Epithelial cell of prostate (primary cell): ENCODE measurements at regions not wholly inside any gene's neighbourhood (a gene's known extent, or its start where the extent isn't known, plus 50 kb on each side); places are given as distances from the start of the nearest gene placed in this dataset.
"Not testable (repeated sequence)": the region's sequence is repeated elsewhere in the genome, so short reads cannot be mapped to it uniquely, and the experiment has no call there.

Source experiments
- DNase-seq: peaks from one replicate; pipeline ENCODE4 v3.0.0-alpha.2; 2011; ENCODE audit warnings: low read depth, low spot score
- H3K27ac ChIP-seq: fragments of 450-650 bp; 2 replicates; pipeline ENCODE4 v1.5.1; 2017; ENCODE audit warnings: mild to moderate bottlenecking

- not testable (repeated sequence) for DNase-seq
These were observed 142.3 kb downstream of the TMEM121 start for GRCh38 chr14:105668471-105669230.

GRCh38 chr14:105669231-105669610 lies 142.8 kb downstream of the TMEM121 start:
- not testable (repeated sequence) for H3K27ac ChIP-seq, DNase-seq

More at GRCh38 chr14:105668471-105669230, 142.3 kb downstream of the TMEM121 start:
- not testable (repeated sequence) for H3K27ac ChIP-seq

- H3K27ac ChIP-seq, DNase-seq: not testable (repeated sequence)
These were observed 143.3 kb downstream of the TMEM121 start for GRCh38 chr14:105669646-105670045.

- DNase-seq, H3K27ac ChIP-seq: not testable (repeated sequence)
These were observed 146.2 kb downstream of the TMEM121 start for GRCh38 chr14:105672450-105673200.

GRCh38 chr14:105675433-105675832 lies 149.1 kb downstream of the TMEM121 start:
- not testable (repeated sequence) for DNase-seq, H3K27ac ChIP-seq

- H3K27ac ChIP-seq, DNase-seq: not testable (repeated sequence)
These were observed 149.7 kb downstream of the TMEM121 start for GRCh38 chr14:105675905-105676670.

- H3K27ac ChIP-seq, DNase-seq: not testable (repeated sequence)
These were observed 151.7 kb downstream of the TMEM121 start for GRCh38 chr14:105678057-105678456.

GRCh38 chr14:105678996-105679958 lies 152.9 kb downstream of the TMEM121 start:
- not testable (repeated sequence) for H3K27ac ChIP-seq, DNase-seq

- not testable (repeated sequence) for H3K27ac ChIP-seq, DNase-seq
These were observed 153.8 kb downstream of the TMEM121 start for GRCh38 chr14:105679959-105680735.

GRCh38 chr14:105680736-105681098 lies 154.3 kb downstream of the TMEM121 start:
- DNase-seq, H3K27ac ChIP-seq: not testable (repeated sequence)

GRCh38 chr14:105681606-105682185 lies 155.3 kb downstream of the TMEM121 start:
- not testable (repeated sequence) for DNase-seq, H3K27ac ChIP-seq

GRCh38 chr14:105682442-105682841 lies 156.1 kb downstream of the TMEM121 start:
- not testable (repeated sequence) for H3K27ac ChIP-seq, DNase-seq

GRCh38 chr14:105682956-105683570 lies 156.7 kb downstream of the TMEM121 start:
- no peak overlapping the region for H3K27ac ChIP-seq

GRCh38 chr14:105684056-105684455 lies 157.7 kb downstream of the TMEM121 start:
- not testable (repeated sequence) for H3K27ac ChIP-seq, DNase-seq

More at GRCh38 chr14:105682956-105683570, 156.7 kb downstream of the TMEM121 start:
- DNase-seq: no peak

- not testable (repeated sequence) for DNase-seq, H3K27ac ChIP-seq
These were observed 158.2 kb downstream of the TMEM121 start for GRCh38 chr14:105684597-105684996.

GRCh38 chr14:105685003-105685402 lies 158.6 kb downstream of the TMEM121 start:
- H3K27ac ChIP-seq: no peak overlapping the region
- DNase-seq: no peak

GRCh38 chr14:105685605-105686004 lies 159.2 kb downstream of the TMEM121 start:
- H3K27ac ChIP-seq, DNase-seq: not testable (repeated sequence)

- not testable (repeated sequence) for DNase-seq, H3K27ac ChIP-seq
These were observed 159.7 kb downstream of the TMEM121 start for GRCh38 chr14:105686050-105686449.
